ENCODE measurements at regions not wholly inside any gene's neighbourhood (a gene's known extent, or its start where the extent isn't known, plus 50 kb on each side); places are given as distances from the start of the nearest gene placed in this dataset.

DNA sequence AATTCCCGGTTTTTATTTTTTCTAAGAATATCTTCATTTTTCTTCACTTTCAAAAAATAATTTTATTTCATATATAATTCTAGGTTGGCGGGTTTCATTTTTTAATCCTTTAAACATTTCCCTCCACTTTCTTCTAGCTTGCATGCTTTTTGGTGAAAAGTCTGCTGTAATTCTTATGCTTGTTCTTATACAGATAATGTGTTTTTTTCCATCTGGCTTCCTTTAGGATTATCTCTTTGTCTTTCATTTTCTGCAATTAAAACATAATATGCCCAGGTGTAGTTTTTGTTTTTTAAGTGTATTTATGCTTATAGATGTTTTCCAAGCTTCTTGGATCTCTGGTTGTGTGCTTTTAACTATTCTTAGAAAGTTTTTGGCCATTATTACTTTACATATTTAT lies 341.3 kb upstream of the SEMA3C start:
- H3K27ac ChIP-seq (ENCODE audit: insufficient read depth, low read depth, low read length) = no peak overlapping the region
- intact Hi-C loops (cut with micrococcal nuclease) (no loop called here), dilution Hi-C loops (cut with MboI; ENCODE audit: extremely low pct_ligation_motif_present, low sequenced_read_pairs) (no loop called here)
- no peak overlapping the region for H3K4me3 ChIP-seq (replicated peaks in 1 of 3; ENCODE audit: insufficient read depth in 1 of 3, low read depth in 1 of 3, low read length in 3 of 3)
- H3K27me3 ChIP-seq (ENCODE audit: control insufficient read depth in 2 of 2, insufficient read depth in 2 of 2, low read length in 2 of 2) = peaks cover 0 to 8% of the 10 kb centered on the region in 2 experiments
- FAIRE-seq (no peak), DNase-seq (ENCODE audit: low read depth, low spot score) (no peak)
- no peaks in the 10 kb centered on the region for H3K9me1 ChIP-seq (replicated peaks; ENCODE audit: control insufficient read depth, extremely low read depth, insufficient read depth, low read length)
- H3K4me1 ChIP-seq (ENCODE audit: control insufficient read depth, extremely low read depth, insufficient read depth, low read length) = no peaks in the 10 kb centered on the region
- no peaks in the 10 kb centered on the region for H3K79me2 ChIP-seq (ENCODE audit: control insufficient read depth, insufficient read depth, low read length)
- H3K4me2 ChIP-seq (ENCODE audit: insufficient read depth, low read length) = no peak overlapping the region
- H3K9ac ChIP-seq (replicated peaks; ENCODE audit: extremely low read depth, insufficient read depth, low read length) = no peak overlapping the region
- H3K36me3 ChIP-seq (ENCODE audit: control insufficient read depth in 2 of 2, extremely low read depth in 1 of 2, insufficient read depth in 2 of 2, low read length in 2 of 2) = no peaks in the 10 kb centered on the region
- ChIA-PET POLR2A (no interaction called here), CTCF (no interaction called here)
- H3K9me3 ChIP-seq (replicated peaks; ENCODE audit: control insufficient read depth, insufficient read depth, low read length) = no peaks in the 10 kb centered on the region
- no TSS peak for BruUV-seq (replicated peaks)
- H2AFZ ChIP-seq (ENCODE audit: low read depth, low read length) = no peak overlapping the region
- TF ChIP-seq POLR2AphosphoS5 (IDR thresholded peaks at IDR 0.05; ENCODE audit: insufficient read depth, low read depth, low read length) (no peak), FOS (IDR thresholded peaks at IDR 0.05; ENCODE audit: borderline replicate concordance, insufficient read depth, low read length) (no peak), JUN (IDR thresholded peaks at IDR 0.05; ENCODE audit: borderline replicate concordance, insufficient read depth, insufficient read length, low read depth) (no peak), MYC (IDR thresholded peaks at IDR 0.05; ENCODE audit: low read depth, low read length) (no peak), POLR2A (IDR thresholded peaks at IDR 0.05; ENCODE audit: low read depth, low read length) (no peak)
- TF ChIP-seq, protein P1, sequence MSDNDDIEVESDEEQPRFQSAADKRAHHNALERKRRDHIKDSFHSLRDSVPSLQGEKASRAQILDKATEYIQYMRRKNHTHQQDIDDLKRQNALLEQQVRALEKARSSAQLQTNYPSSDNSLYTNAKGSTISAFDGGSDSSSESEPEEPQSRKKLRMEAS (IDR thresholded peaks at IDR 0.05; ENCODE audit: insufficient read depth, insufficient read length) = no peak
- no peaks in the 10 kb centered on the region for H4K20me1 ChIP-seq (replicated peaks; ENCODE audit: control insufficient read depth, extremely low read depth, insufficient read depth, low read length)

DNA sequence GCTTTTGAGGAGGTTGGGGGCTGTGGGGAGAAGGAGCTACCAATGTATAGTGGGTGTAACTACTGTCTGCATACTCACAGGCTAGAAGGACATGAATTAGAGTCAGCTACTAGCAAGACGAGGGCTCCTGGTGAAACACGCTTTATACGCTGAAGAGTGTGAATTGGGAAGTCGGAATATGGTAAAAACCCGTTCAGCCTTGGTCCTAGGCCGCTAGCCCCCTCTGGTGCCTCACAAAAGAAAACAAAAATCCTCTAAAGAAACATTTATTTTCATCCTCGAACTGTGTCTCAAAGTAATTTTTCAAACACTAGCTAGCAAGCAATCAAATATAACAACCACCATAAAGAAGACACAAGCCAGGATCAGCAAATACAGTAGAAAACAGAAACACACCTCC lies 338.1 kb upstream of the SEMA3C start:
- H3K9me1 ChIP-seq (replicated peaks; ENCODE audit: control insufficient read depth, extremely low read depth, insufficient read depth, low read length) = no peaks in the 10 kb centered on the region
- H3K4me2 ChIP-seq (ENCODE audit: insufficient read depth, low read length) = no peak overlapping the region
- no peak overlapping the region for H2AFZ ChIP-seq (ENCODE audit: low read depth, low read length)
- no peaks in the 10 kb centered on the region for H4K20me1 ChIP-seq (replicated peaks; ENCODE audit: control insufficient read depth, extremely low read depth, insufficient read depth, low read length)
- H3K4me3 ChIP-seq (replicated peaks in 1 of 3; ENCODE audit: insufficient read depth in 1 of 3, low read depth in 1 of 3, low read length in 3 of 3) = no peak overlapping the region
- dilution Hi-C loops (cut with MboI; ENCODE audit: extremely low pct_ligation_motif_present, low sequenced_read_pairs) (no loop called here), intact Hi-C loops (cut with micrococcal nuclease) (loop anchor here (1.0 to 5.0 kb wide), 2 partner anchors 340 to 558 kb away; partner anchors contain the start of gene SEMA3C)
- H3K9me3 ChIP-seq (replicated peaks; ENCODE audit: control insufficient read depth, insufficient read depth, low read length) = no peaks in the 10 kb centered on the region
- FAIRE-seq = no peak
- TF ChIP-seq MYC (IDR thresholded peaks at IDR 0.05; ENCODE audit: low read depth, low read length) (no peak), POLR2A (IDR thresholded peaks at IDR 0.05; ENCODE audit: low read depth, low read length) (no peak), JUN (IDR thresholded peaks at IDR 0.05; ENCODE audit: borderline replicate concordance, insufficient read depth, insufficient read length, low read depth) (no peak), POLR2AphosphoS5 (IDR thresholded peaks at IDR 0.05; ENCODE audit: insufficient read depth, low read depth, low read length) (no peak), EZH2 (IDR thresholded peaks at IDR 0.05; ENCODE audit: borderline replicate concordance, low read depth, low read length, severe bottlenecking) (no peak), GATA2 (IDR thresholded peaks at IDR 0.05; ENCODE audit: insufficient read depth, insufficient read length, low read depth, low read length) (no peak), FOS (IDR thresholded peaks at IDR 0.05; ENCODE audit: borderline replicate concordance, insufficient read depth, low read length) (no peak)
- TF ChIP-seq, protein P1 (IDR thresholded peaks at IDR 0.05; ENCODE audit: insufficient read depth, insufficient read length) = no peak
- TF ChIP-seq, protein P2, sequence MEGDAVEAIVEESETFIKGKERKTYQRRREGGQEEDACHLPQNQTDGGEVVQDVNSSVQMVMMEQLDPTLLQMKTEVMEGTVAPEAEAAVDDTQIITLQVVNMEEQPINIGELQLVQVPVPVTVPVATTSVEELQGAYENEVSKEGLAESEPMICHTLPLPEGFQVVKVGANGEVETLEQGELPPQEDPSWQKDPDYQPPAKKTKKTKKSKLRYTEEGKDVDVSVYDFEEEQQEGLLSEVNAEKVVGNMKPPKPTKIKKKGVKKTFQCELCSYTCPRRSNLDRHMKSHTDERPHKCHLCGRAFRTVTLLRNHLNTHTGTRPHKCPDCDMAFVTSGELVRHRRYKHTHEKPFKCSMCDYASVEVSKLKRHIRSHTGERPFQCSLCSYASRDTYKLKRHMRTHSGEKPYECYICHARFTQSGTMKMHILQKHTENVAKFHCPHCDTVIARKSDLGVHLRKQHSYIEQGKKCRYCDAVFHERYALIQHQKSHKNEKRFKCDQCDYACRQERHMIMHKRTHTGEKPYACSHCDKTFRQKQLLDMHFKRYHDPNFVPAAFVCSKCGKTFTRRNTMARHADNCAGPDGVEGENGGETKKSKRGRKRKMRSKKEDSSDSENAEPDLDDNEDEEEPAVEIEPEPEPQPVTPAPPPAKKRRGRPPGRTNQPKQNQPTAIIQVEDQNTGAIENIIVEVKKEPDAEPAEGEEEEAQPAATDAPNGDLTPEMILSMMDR (IDR thresholded peaks at IDR 0.05; ENCODE audit: extremely low read depth in 1 of 2, insufficient read depth in 1 of 2, low read depth in 1 of 2, low read length in 2 of 2) = no peak
- no peaks in the 10 kb centered on the region for H3K36me3 ChIP-seq (ENCODE audit: control insufficient read depth in 2 of 2, extremely low read depth in 1 of 2, insufficient read depth in 2 of 2, low read length in 2 of 2)
- no peaks in the 10 kb centered on the region for H3K79me2 ChIP-seq (ENCODE audit: control insufficient read depth, insufficient read depth, low read length)
- no TSS peak for BruUV-seq (replicated peaks)
- CTCF ChIA-PET = interaction anchor here (1.2 to 1.7 kb wide), 2 partner anchors 340 to 559 kb away, joined by 4 to 5 read pairs; no protein-coding TSS in a partner anchor
- POLR2A ChIA-PET = no interaction called here
- H3K27me3 ChIP-seq (ENCODE audit: control insufficient read depth in 2 of 2, insufficient read depth in 2 of 2, low read length in 2 of 2) = peaks cover 0 to 8% of the 10 kb centered on the region in 2 experiments
- DNase-seq (ENCODE audit: low read depth, low spot score) = no peak
- no peak overlapping the region for H3K27ac ChIP-seq (ENCODE audit: insufficient read depth, low read depth, low read length)
- no peak overlapping the region for H3K9ac ChIP-seq (replicated peaks; ENCODE audit: extremely low read depth, insufficient read depth, low read length)
- no peaks in the 10 kb centered on the region for H3K4me1 ChIP-seq (ENCODE audit: control insufficient read depth, extremely low read depth, insufficient read depth, low read length)
